ENCODE measurements at regions not wholly inside any gene's neighbourhood (a gene's known extent, or its start where the extent isn't known, plus 50 kb on each side); places are given as distances from the start of the nearest gene placed in this dataset.

- TF ChIP-seq CTCF (conservative IDR thresholded peaks at IDR 0.05; ENCODE audit: low read depth, low read length) (peak; percentile 67), EZH2phosphoT487 (IDR thresholded peaks at IDR 0.05; ENCODE audit: borderline replicate concordance, low read length) (no peak), EZH2 (IDR thresholded peaks at IDR 0.05; ENCODE audit: low read length, unreplicated experiment) (no peak)
Measured at GRCh38 chr13:70339738-70340137, 231.5 kb upstream of the KLHL1 start.
